ENCODE measurements at regions not wholly inside any gene's neighbourhood (a gene's known extent, or its start where the extent isn't known, plus 50 kb on each side); places are given as distances from the start of the nearest gene placed in this dataset.

DNA sequence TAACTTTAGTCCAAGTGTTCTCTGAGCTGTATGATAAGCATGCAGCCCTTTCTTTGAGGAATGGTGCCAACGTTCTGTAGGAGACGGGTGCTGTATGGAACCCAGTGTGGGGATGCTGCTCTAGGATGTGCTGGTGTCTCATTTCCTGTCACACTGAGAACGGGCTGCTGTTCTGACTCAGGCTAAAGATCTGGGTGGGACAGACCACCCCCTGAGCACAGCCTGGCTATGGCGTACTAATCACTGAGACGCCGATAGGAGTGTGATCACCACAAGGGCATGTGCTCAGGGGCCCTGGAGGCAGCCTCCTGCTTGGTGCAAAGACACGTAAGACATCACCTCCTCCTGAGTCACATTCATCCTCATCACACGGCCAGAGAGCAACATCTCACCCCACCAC is 240.4 kb downstream of the IRX2 start:
- H3K9ac ChIP-seq (ENCODE audit: low read depth in 1 of 2, low read length in 2 of 2): no peak overlapping the region
- H3K4me3 ChIP-seq (ENCODE audit: low read length in 2 of 2): no peak overlapping the region
- H3K4me1 ChIP-seq (ENCODE audit: control insufficient read depth in 2 of 2, insufficient read depth in 2 of 2, low read length in 2 of 2): no peaks in the 10 kb centered on the region
- H3K9me3 ChIP-seq (ENCODE audit: control insufficient read depth in 2 of 2, low read length in 2 of 2): peaks cover 0 to 2% of the 10 kb centered on the region in 2 donors
- H3K27me3 ChIP-seq (ENCODE audit: control insufficient read depth in 2 of 2, insufficient read depth in 2 of 2, low read length in 2 of 2): no peaks in the 10 kb centered on the region
- no peaks in the 10 kb centered on the region for H3K36me3 ChIP-seq (ENCODE audit: control insufficient read depth in 2 of 2, insufficient read depth in 2 of 2, low read length in 2 of 2)
- no peak overlapping the region for H3K27ac ChIP-seq (ENCODE audit: low read depth in 2 of 2, low read length in 2 of 2)

- Histone ChIP-seq H3K4me3 (ENCODE audit: low read length in 2 of 2) (no peak overlapping the region), H3K27ac (ENCODE audit: low read depth in 2 of 2, low read length in 2 of 2) (no peak overlapping the region), H3K4me1 (ENCODE audit: control insufficient read depth in 2 of 2, insufficient read depth in 2 of 2, low read length in 2 of 2) (no peaks in the 10 kb centered on the region), H3K9ac (ENCODE audit: low read depth in 1 of 2, low read length in 2 of 2) (no peak overlapping the region), H3K36me3 (ENCODE audit: control insufficient read depth in 2 of 2, insufficient read depth in 2 of 2, low read length in 2 of 2) (no peaks in the 10 kb centered on the region), H3K9me3 (ENCODE audit: control insufficient read depth in 2 of 2, low read length in 2 of 2) (peaks cover 0 to 2% of the 10 kb centered on the region in 2 donors), H3K27me3 (ENCODE audit: control insufficient read depth in 2 of 2, insufficient read depth in 2 of 2, low read length in 2 of 2) (no peaks in the 10 kb centered on the region)
Observed at GRCh38 chr5:2509527-2509926, 241.9 kb downstream of the IRX2 start.

GRCh38 chr5:2508514-2508913 is 243.0 kb downstream of the IRX2 start:
- no peaks in the 10 kb centered on the region for H3K36me3 ChIP-seq (ENCODE audit: control insufficient read depth in 2 of 2, insufficient read depth in 2 of 2, low read length in 2 of 2)
- no peak overlapping the region for H3K4me3 ChIP-seq (ENCODE audit: low read length in 2 of 2)
- no peaks in the 10 kb centered on the region for H3K27me3 ChIP-seq (ENCODE audit: control insufficient read depth in 2 of 2, insufficient read depth in 2 of 2, low read length in 2 of 2)
- no peak overlapping the region for H3K27ac ChIP-seq (ENCODE audit: low read depth in 2 of 2, low read length in 2 of 2)
- H3K4me1 ChIP-seq (ENCODE audit: control insufficient read depth in 2 of 2, insufficient read depth in 2 of 2, low read length in 2 of 2): no peaks in the 10 kb centered on the region
- H3K9ac ChIP-seq (ENCODE audit: low read depth in 1 of 2, low read length in 2 of 2): no peak overlapping the region
- H3K9me3 ChIP-seq (ENCODE audit: control insufficient read depth in 2 of 2, low read length in 2 of 2): peaks cover 0 to 2% of the 10 kb centered on the region in 2 donors

- no peak overlapping the region for H3K27ac ChIP-seq (ENCODE audit: low read depth in 2 of 2, low read length in 2 of 2)
- H3K4me1 ChIP-seq (ENCODE audit: control insufficient read depth in 2 of 2, insufficient read depth in 2 of 2, low read length in 2 of 2): no peaks in the 10 kb centered on the region
- no peaks in the 10 kb centered on the region for H3K36me3 ChIP-seq (ENCODE audit: control insufficient read depth in 2 of 2, insufficient read depth in 2 of 2, low read length in 2 of 2)
- no peak overlapping the region for H3K9ac ChIP-seq (ENCODE audit: low read depth in 1 of 2, low read length in 2 of 2)
- H3K27me3 ChIP-seq (ENCODE audit: control insufficient read depth in 2 of 2, insufficient read depth in 2 of 2, low read length in 2 of 2): no peaks in the 10 kb centered on the region
- H3K4me3 ChIP-seq (ENCODE audit: low read length in 2 of 2): no peak overlapping the region
- H3K9me3 ChIP-seq (ENCODE audit: control insufficient read depth in 2 of 2, low read length in 2 of 2): peaks cover 0 to 2% of the 10 kb centered on the region in 2 donors
Observed at GRCh38 chr5:2507611-2508010, 243.9 kb downstream of the IRX2 start.

DNA sequence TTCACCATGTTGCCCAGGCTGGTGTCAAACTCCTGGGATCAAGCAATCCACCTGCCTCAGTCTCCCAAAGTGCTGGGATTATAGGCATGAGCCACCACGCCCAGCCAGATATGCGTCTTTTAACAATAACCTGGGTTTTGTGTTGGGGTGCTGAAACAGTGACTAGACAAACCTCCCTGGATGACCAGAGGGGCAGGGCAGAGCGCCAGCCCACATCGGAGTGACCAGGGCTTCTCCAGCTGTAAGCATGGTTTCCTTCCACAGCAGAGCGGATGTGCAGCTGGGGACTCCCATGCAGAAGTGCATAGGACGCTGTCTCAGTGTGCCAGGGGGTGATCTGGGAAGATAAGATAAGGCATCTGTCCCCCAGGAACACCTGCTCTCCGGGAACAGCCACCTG is 244.9 kb downstream of the IRX2 start:
- Histone ChIP-seq H3K27me3 (ENCODE audit: control insufficient read depth in 2 of 2, insufficient read depth in 2 of 2, low read length in 2 of 2) (no peaks in the 10 kb centered on the region), H3K36me3 (ENCODE audit: control insufficient read depth in 2 of 2, insufficient read depth in 2 of 2, low read length in 2 of 2) (no peaks in the 10 kb centered on the region), H3K9ac (ENCODE audit: low read depth in 1 of 2, low read length in 2 of 2) (no peak overlapping the region), H3K9me3 (ENCODE audit: control insufficient read depth in 2 of 2, low read length in 2 of 2) (peaks cover 0 to 2% of the 10 kb centered on the region in 2 donors), H3K4me3 (ENCODE audit: low read length in 2 of 2) (no peak overlapping the region), H3K4me1 (ENCODE audit: control insufficient read depth in 2 of 2, insufficient read depth in 2 of 2, low read length in 2 of 2) (no peaks in the 10 kb centered on the region), H3K27ac (ENCODE audit: low read depth in 2 of 2, low read length in 2 of 2) (no peak overlapping the region)

DNA sequence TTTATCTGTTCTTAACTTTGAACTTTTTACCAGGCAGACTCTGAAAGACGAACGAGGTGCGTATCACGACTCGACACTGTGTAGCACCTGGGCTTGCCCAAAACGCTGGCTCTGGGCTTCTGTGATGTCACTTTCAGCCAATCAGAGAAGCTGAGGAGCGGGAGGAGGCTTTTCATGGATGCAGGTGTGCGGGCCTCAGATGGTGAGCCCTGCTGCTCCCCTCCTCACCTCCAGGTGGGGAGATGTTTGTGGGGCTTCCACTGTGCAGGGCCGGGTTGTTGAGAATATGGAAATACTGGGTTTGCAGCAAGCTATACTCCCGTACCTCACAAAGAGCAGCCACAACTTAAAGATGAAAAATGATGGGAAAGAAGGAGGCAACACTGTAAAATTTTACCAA is 246.3 kb downstream of the IRX2 start:
- Histone ChIP-seq H3K9ac (ENCODE audit: low read depth in 1 of 2, low read length in 2 of 2) (no peak overlapping the region), H3K36me3 (ENCODE audit: control insufficient read depth in 2 of 2, insufficient read depth in 2 of 2, low read length in 2 of 2) (no peaks in the 10 kb centered on the region), H3K27ac (ENCODE audit: low read depth in 2 of 2, low read length in 2 of 2) (no peak overlapping the region), H3K27me3 (ENCODE audit: control insufficient read depth in 2 of 2, insufficient read depth in 2 of 2, low read length in 2 of 2) (no peaks in the 10 kb centered on the region), H3K4me3 (ENCODE audit: low read length in 2 of 2) (no peak overlapping the region), H3K9me3 (ENCODE audit: control insufficient read depth in 2 of 2, low read length in 2 of 2) (peaks cover 0 to 2% of the 10 kb centered on the region in 2 donors), H3K4me1 (ENCODE audit: control insufficient read depth in 2 of 2, insufficient read depth in 2 of 2, low read length in 2 of 2) (no peaks in the 10 kb centered on the region)

- Histone ChIP-seq H3K27ac (ENCODE audit: low read depth in 2 of 2, low read length in 2 of 2) (no peak overlapping the region), H3K9me3 (ENCODE audit: control insufficient read depth in 2 of 2, low read length in 2 of 2) (no peaks in the 10 kb centered on the region), H3K4me1 (ENCODE audit: control insufficient read depth in 2 of 2, insufficient read depth in 2 of 2, low read length in 2 of 2) (no peaks in the 10 kb centered on the region), H3K9ac (ENCODE audit: low read depth in 1 of 2, low read length in 2 of 2) (no peak overlapping the region), H3K36me3 (ENCODE audit: control insufficient read depth in 2 of 2, insufficient read depth in 2 of 2, low read length in 2 of 2) (no peaks in the 10 kb centered on the region), H3K27me3 (ENCODE audit: control insufficient read depth in 2 of 2, insufficient read depth in 2 of 2, low read length in 2 of 2) (no peaks in the 10 kb centered on the region), H3K4me3 (ENCODE audit: low read length in 2 of 2) (no peak overlapping the region)
Observed at GRCh38 chr5:2502970-2503594, 248.4 kb downstream of the IRX2 start.

- Histone ChIP-seq H3K9me3 (ENCODE audit: control insufficient read depth in 2 of 2, low read length in 2 of 2) (peaks cover 0 to 3% of the 10 kb centered on the region in 2 donors), H3K36me3 (ENCODE audit: control insufficient read depth in 2 of 2, insufficient read depth in 2 of 2, low read length in 2 of 2) (no peaks in the 10 kb centered on the region), H3K4me1 (ENCODE audit: control insufficient read depth in 2 of 2, insufficient read depth in 2 of 2, low read length in 2 of 2) (no peaks in the 10 kb centered on the region)
Observed at GRCh38 chr5:2499917-2500316, 251.6 kb downstream of the IRX2 start.

GRCh38 chr5:2496891-2497290 is 254.6 kb downstream of the IRX2 start:
- H3K4me3 ChIP-seq (ENCODE audit: low read length in 2 of 2): no peak overlapping the region
- H3K9me3 ChIP-seq (ENCODE audit: control insufficient read depth in 2 of 2, low read length in 2 of 2): peaks cover 0 to 8% of the 10 kb centered on the region in 2 donors
- no peaks in the 10 kb centered on the region for H3K27me3 ChIP-seq (ENCODE audit: control insufficient read depth in 2 of 2, insufficient read depth in 2 of 2, low read length in 2 of 2)
- no peak overlapping the region for H3K9ac ChIP-seq (ENCODE audit: low read depth in 1 of 2, low read length in 2 of 2)
- no peaks in the 10 kb centered on the region for H3K36me3 ChIP-seq (ENCODE audit: control insufficient read depth in 2 of 2, insufficient read depth in 2 of 2, low read length in 2 of 2)
- H3K4me1 ChIP-seq (ENCODE audit: control insufficient read depth in 2 of 2, insufficient read depth in 2 of 2, low read length in 2 of 2): no peaks in the 10 kb centered on the region
- no peak overlapping the region for H3K27ac ChIP-seq (ENCODE audit: low read depth in 2 of 2, low read length in 2 of 2)

More at GRCh38 chr5:2499917-2500316, 251.6 kb downstream of the IRX2 start:
- Histone ChIP-seq H3K27ac (ENCODE audit: low read depth in 2 of 2, low read length in 2 of 2) (no peak overlapping the region), H3K4me3 (ENCODE audit: low read length in 2 of 2) (no peak overlapping the region), H3K9ac (ENCODE audit: low read depth in 1 of 2, low read length in 2 of 2) (no peak overlapping the region), H3K27me3 (ENCODE audit: control insufficient read depth in 2 of 2, insufficient read depth in 2 of 2, low read length in 2 of 2) (no peaks in the 10 kb centered on the region)

GRCh38 chr5:2496126-2496525 is 255.4 kb downstream of the IRX2 start:
- Histone ChIP-seq H3K4me3 (ENCODE audit: low read length in 2 of 2) (no peak overlapping the region), H3K36me3 (ENCODE audit: control insufficient read depth in 2 of 2, insufficient read depth in 2 of 2, low read length in 2 of 2) (no peaks in the 10 kb centered on the region), H3K27ac (ENCODE audit: low read depth in 2 of 2, low read length in 2 of 2) (no peak overlapping the region), H3K27me3 (ENCODE audit: control insufficient read depth in 2 of 2, insufficient read depth in 2 of 2, low read length in 2 of 2) (no peaks in the 10 kb centered on the region), H3K9ac (ENCODE audit: low read depth in 1 of 2, low read length in 2 of 2) (no peak overlapping the region), H3K9me3 (ENCODE audit: control insufficient read depth in 2 of 2, low read length in 2 of 2) (peaks cover 0 to 8% of the 10 kb centered on the region in 2 donors), H3K4me1 (ENCODE audit: control insufficient read depth in 2 of 2, insufficient read depth in 2 of 2, low read length in 2 of 2) (no peaks in the 10 kb centered on the region)

Data from mucosa of rectum (tissue), 2 donors.